NCI-H2107 treated with DMSO at 0.1 percent for 48 hours (cell line): ENCODE measurements at regions not wholly inside any gene's neighbourhood (a gene's known extent, or its start where the extent isn't known, plus 50 kb on each side); places are given as distances from the start of the nearest gene placed in this dataset.

ENCODE experiments used
- DNase-seq: peaks from one replicate; lab custom pipeline; 2025; ENCODE audit not compliant: unreplicated experiment; lab: John Stamatoyannopoulos, UW

GRCh38 chr7:33842150-33842549 lies 63.2 kb upstream of the BMPER start:
- no peak for DNase-seq

- DNase-seq = no peak
Observed at GRCh38 chr7:33845991-33846509, 59.3 kb upstream of the BMPER start.

- DNase-seq = no peak
Observed at GRCh38 chr7:33849004-33849403, 56.3 kb upstream of the BMPER start.

GRCh38 chr7:33849971-33850559 lies 55.3 kb upstream of the BMPER start:
- no peak for DNase-seq

- DNase-seq = no peak
Observed at GRCh38 chr7:33850768-33851167, 54.6 kb upstream of the BMPER start.

GRCh38 chr7:33852838-33853237 lies 52.5 kb upstream of the BMPER start:
- no peak for DNase-seq

- no peak for DNase-seq
Observed at GRCh38 chr7:33853361-33854062, 51.8 kb upstream of the BMPER start.

- DNase-seq = no peak
Observed at GRCh38 chr7:33854178-33854577, 51.2 kb upstream of the BMPER start.

- no peak for DNase-seq
Observed at GRCh38 chr7:33854801-33855350, 50.5 kb upstream of the BMPER start.
